HG02642 (cell line): ENCODE measurements at regions not wholly inside any gene's neighbourhood (a gene's known extent, or its start where the extent isn't known, plus 50 kb on each side); places are given as distances from the start of the nearest gene placed in this dataset.

Source experiments
- ATAC-seq: cut with Tn5 transposase; IDR thresholded peaks from one replicate; pipeline ENCODE4 v1.9.1; 2021; ENCODE audit warnings: mild to moderate bottlenecking; ENCODE audit not compliant: unreplicated experiment, poor library complexity

- ATAC-seq, result no peak
Observed at GRCh38 chr13:105787632-105788031, 747.8 kb downstream of the EFNB2 start.

- no peak for ATAC-seq
Observed at GRCh38 chr13:105785436-105785835, 750.0 kb downstream of the EFNB2 start.

DNA sequence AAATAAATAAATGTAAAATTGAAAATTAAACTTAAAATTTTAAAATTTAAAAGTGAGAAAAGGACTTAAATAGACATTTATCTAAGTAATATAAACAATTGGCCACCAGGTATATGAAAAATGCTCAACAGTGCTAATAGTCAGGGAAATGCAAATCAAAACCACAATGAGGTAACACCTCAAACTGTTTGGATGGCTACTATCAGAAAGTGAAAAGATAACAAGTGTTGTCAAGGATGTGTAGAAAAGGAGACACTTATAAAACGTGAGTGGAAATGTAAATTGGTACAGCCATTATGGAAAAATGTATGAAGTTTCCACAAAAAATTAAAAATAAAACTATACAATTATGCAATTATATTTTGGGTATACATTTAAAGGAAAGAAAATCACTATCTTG lies 752.2 kb downstream of the EFNB2 start:
- ATAC-seq, result no peak

DNA sequence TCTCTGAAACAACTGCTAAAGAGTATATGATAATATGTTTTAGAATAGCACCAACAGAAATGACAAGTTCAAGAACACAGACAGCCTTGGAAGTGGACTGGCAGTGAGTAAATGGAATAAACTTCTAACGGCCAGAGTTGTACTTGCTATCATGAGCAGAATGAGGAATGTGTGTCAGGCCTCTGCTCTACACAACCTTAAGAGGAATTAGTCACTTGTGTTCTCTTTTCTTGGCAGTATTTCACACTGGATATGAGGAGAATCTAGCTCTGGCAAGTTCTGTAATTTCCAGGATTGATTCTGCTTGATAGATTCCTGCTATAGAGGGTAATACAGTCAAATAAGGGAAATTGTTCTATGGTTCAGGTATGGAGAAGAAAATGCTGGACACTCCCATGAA lies 757.3 kb downstream of the EFNB2 start:
- ATAC-seq, result no peak

GRCh38 chr13:105774739-105775460 lies 760.6 kb downstream of the EFNB2 start:
- no peak for ATAC-seq

DNA sequence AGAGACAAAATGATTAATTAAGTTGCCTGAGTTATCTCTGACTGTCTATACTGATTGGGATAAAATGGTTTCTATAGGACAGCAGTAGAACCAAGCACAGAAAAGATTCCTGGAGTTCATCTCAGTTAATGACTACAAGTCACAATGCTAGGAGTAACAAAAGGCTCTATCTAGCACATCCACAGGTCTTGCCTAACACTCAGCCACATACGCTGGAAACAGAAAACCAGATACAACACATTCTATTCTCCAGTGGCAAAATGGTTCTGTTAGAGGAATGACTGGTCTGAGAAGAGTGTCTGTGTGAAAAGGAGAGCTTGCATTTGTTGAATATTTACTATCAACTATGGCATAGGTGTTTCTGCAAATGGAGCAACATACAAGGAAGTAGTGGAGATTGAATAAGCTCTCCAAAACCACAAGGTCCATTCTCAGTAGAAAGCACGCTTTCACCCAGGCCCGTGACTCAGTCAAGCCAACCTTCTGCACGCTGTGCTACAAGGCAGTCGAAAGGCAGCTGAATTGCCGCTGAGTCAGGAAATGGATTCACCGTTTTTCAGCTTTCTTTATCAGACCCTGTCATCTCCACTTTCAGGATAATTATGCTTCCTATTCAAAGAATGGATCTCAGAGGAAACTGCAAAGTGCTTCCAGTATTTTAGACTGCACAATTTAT lies 761.5 kb downstream of the EFNB2 start:
- no peak for ATAC-seq

- no peak for ATAC-seq
Observed at GRCh38 chr13:105773241-105773640, 762.2 kb downstream of the EFNB2 start.

- ATAC-seq, result no peak
Observed at GRCh38 chr13:105764486-105764885, 771.0 kb downstream of the EFNB2 start.

DNA sequence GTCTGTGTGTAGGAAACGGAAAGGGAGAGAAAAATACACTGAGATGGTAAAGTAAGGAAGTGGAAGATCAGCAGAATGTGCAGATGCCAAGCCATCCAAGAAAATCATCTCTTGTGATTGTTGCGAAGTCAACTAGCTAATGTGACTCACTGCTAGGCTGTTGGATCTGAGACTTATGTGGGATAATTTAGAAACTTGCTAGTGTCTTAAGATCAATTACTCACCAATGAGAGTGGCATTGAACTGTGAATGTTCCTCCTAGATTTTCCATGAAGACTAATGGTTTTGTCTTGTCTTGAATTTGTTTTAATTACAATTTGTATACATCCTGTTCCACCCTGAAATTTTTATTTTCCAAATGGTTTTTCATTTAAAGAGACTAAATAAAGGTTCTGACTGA lies 771.6 kb downstream of the EFNB2 start:
- ATAC-seq, result no peak

GRCh38 chr13:105762096-105762495 lies 773.4 kb downstream of the EFNB2 start:
- no peak for ATAC-seq

DNA sequence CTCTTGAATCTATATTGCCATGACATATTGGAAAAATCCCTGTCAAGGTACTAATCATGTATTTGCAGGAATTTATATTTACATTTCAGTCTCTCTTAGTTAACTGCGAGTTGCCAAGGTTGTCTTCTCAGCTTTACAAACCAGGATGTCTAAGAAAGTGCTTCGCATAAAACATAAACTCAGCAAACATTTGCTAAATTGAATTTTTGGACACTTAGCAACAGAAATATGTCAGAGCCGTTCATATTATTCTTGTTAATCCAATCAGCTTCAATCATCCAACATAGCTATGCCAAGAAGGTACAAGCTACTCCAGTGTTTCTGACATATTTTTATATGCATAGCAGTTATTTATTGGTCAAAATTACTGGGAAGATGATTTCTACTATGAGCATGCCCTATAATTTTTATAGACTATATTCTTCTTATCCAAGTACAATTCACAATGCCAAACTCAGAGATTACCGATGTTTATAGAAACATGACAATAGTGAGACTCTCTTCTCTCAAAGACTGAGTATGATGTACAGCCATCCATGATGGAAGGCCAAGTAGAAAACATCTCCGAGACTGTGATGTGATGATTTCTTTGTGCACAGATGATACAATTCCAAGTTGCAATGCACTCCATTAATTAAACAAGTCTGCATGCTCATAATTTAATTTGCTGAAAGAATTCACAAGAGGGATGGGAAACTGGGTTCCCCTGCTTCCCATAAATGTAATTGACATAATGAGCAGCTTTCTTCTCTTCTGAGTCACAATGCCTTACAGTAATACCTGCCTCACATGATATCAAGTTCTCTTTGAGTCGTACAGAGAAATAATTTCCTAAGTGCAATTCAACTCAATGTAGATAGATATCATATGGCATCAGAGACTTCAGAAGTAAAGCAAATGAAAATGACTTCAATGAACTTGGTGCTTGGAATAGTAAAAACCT lies 776.3 kb downstream of the EFNB2 start:
- ATAC-seq, result no peak

DNA sequence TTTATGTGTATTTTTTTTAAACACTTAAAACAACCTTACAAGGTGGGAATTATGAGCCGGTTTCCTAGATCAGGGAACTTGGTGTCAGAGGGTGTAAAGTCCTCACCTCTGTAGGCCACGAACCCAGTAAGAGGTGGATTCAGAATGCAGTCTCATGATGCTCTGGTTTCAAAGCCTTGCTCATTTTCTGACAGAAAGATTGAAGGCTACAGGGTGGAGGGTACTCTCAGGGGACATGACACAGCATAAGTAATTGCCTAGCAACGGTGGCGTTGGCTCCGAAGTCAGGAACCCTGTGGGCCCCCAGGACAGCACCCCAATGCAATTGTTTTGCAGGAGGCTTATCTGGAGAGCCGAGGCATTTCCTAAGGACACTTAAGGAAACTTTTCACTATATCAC lies 794.7 kb downstream of the EFNB2 start:
- ATAC-seq, result no peak

DNA sequence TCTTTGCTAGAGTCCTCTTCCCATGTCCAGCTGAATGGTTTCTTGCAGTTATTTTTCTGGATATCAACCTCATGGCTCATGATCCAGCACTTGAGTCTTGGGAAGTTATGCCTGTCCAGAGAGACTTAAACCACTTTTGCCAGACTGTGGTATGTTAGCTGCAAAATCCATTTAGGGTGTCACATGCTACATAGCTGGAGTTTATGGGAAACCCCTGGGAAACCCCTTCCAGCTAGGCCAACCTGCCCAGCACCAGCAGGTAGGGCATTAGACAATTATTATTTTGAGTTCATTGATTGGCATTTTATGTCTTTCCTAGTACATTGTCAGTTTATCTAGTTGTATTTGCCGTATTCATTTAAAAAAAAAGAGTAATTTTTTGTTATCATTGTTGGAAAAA lies 797.8 kb downstream of the EFNB2 start:
- ATAC-seq, result no peak

DNA sequence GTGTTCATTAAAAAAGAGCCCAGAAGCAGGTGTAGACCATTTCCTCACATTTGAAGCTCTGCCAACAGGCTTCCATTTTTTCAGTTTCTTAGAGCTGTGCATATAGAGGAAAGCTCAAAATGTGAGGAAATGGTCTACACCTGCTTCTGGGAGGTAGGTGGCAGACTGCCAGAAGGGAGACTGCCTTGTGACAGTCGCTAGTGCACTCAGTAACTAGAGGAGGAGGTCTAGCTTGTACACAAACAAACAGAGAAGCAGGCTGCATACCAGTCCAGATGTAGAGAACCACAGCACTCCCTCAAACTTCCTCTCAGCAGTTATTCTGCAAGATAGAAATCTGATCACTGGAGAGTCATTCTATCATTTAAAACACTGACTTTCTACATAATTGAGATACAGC lies 800.2 kb downstream of the EFNB2 start:
- no peak for ATAC-seq

DNA sequence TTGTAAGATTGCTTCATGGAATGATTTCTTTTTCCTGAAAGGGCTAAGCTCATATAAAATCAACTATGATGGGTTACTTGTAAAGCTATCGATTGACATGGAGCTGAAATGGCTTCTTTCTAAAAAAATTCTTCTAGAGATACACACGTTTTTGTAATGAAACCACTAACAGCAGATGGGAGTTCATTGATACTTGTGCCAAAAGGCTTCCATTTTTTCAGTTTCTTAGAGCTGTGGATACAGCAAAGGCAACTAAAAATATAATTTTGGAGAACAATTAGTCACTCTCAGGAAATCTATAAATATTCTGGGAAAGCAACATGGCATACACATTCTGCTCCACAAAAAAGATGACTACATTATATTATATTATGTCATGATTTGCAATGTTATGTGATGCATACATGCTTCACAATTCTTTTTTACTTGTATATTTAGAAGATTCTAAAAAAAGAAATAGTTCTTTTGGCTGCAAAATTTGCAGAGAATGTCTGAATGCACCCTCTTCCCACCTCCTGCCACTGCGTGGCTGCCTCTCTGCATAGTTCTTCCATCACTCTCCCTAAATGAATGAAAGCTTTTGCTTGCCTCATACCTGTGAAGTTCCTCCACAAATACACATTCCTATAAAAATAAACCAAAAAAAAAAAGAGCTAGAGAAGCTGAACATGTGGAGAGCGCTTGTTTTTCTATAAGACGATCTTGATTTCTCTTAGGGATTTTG lies 802.5 kb downstream of the EFNB2 start:
- no peak for ATAC-seq

- ATAC-seq, result no peak
Observed at GRCh38 chr13:105725887-105726286, 809.6 kb downstream of the EFNB2 start.

GRCh38 chr13:105721016-105721415 lies 814.4 kb downstream of the EFNB2 start:
- no peak for ATAC-seq

- no peak for ATAC-seq
Observed at GRCh38 chr13:105719859-105720258, 815.6 kb downstream of the EFNB2 start.

GRCh38 chr13:105709181-105709580 lies 826.3 kb downstream of the EFNB2 start:
- no peak for ATAC-seq

DNA sequence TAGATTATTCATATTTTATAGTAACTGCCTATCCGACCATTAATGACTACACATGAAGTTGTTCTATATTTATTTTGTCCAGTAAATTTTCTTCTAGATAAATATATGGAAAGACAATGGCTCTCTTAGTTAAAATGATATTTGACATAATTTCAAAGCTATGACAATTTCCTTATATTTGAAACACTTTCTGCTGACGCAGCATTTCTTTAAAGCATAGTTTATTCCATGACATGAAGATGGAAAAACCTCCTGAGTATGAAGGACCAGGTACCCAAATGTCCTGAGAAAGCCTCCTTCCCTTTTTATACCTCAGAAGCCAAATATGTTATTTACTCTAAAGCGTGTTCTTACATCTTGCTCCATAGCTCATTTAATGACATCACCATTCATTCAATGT lies 831.6 kb downstream of the EFNB2 start:
- no peak for ATAC-seq
